CD1c-positive myeloid dendritic cell (primary cell): ENCODE measurements at regions not wholly inside any gene's neighbourhood (a gene's known extent, or its start where the extent isn't known, plus 50 kb on each side); places are given as distances from the start of the nearest gene placed in this dataset.

Experiments
- DNase-seq: peaks from one replicate; pipeline ENCODE4 v3.0.0-alpha.2; 2016; ENCODE audit errors: extremely low spot score

DNA sequence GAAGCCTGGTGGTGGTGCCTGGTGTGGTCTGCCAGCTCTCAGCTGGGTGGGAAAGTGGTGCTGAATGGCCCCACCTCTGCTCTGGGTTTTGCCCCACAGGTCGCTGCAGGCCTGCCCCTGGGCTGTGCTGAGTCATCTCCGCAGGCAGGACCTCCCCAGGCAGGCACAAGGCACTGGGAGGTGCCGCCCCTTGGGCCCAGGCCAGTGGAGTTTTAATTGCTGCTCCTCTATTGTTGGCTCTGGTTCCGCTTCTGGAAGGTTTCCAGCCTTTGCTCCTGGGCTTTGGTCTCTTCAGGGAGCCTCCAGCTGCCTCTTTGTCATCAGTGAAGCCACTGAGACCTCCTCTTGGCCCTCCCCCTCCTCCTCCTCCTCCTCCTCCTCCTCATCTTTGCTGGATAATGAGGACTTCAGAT, 180.3 kb upstream of the GRB10 start:
- DNase-seq: no peak

DNA sequence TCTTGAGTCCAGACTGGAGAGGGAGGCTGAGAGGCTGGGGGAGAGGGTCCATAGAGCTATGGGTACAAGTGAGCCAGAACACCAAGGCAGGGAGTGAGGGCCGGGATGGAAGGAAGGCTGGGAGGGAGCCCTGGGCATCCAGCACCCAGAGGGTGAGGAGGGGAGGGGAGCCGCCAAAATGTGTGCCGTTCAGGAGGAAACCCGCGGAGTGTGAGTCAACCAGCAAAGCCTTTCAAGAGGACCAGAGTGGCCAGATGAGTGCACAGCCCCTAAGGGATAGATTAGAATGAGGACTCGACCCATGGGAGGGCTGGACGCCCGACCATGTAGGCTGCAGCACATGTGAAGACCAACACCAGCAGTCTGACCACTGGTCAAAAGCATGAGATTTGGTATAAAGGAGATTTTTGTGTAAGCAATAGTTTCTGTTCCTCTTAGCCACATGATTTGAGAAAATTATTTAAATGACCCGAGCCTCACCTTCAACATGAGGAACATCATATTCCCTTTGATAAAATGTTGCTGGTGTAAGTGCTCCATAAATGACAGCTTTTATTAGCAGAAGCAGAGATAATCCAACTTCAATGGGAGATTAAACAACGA, 179.7 kb upstream of the GRB10 start:
- DNase-seq: peak; percentile 19

DNA sequence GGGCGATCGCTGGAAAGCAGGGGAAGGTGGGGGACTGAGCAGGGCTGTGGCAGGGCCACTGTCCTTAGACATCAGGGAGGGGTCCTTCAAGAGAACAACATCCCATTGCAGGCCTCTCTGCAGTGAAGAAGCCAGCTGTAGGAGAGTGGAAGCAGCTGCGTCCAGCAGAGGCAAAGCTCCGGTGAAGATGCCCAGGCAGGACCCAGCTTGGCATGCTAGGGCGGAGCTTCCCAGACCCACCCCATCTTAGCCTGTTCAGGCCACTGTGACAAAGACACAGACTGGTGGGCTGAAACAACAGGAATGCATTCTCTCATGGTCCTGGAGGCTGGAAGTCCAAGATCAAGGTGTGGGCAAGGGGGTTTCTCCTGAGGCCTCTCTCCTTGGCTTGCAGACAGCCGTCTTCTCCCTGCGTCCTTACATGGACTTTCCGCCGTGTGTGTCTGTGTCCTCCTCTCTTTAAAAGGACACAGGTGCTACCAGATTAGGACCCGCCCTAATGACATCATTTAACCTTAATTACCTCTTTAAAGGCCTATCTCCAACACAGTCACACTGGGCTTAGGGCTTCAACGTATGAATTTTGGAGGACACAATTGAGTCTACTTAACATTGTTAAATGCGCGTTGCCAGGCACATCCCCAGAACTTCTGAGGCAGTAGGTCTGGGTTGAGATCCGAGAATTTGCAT, 178.1 kb upstream of the GRB10 start:
- DNase-seq: no peak

DNA sequence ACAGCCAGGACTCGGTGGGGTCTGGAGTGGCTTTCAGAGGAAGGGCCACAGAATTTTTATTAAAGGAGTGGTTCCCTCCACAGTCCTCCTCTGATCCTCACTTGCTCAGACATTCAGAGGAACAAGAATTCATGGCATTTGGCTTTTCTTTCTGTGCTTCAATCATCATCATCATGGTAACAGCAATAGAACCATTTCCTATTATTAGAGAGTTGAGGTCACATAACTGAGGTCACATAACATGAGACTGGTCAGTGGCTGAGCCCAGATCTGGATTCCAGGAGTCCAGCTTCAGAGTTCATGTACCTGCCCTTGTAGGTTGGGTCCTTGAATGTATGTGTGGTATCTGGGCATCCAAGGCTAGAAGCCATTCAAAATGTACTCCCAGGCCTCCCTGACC, 177.3 kb upstream of the GRB10 start:
- no peak for DNase-seq

DNA sequence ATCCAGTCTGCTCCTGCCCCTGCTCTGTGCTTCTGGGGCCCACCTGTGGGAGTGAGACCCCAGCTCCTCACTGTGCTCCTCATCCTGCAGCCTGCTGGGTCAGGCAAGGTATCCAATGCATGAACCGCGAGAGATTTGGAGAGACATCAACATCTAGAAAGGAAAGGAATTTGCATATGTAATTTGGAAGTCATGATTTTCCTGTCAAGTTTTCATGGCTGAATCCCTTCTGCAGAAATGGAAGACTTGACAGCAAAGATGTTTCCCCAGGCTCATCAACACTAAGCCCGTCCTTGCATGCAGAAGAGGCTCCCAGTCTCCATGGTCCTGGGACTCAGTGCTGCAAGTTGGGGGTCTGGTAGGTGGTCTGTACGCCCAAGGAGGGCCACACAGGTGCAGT, 176.9 kb upstream of the GRB10 start:
- DNase-seq: no peak

- DNase-seq: no peak
Measured at GRCh38 chr7:50957855-50958254, 175.2 kb upstream of the GRB10 start.

DNA sequence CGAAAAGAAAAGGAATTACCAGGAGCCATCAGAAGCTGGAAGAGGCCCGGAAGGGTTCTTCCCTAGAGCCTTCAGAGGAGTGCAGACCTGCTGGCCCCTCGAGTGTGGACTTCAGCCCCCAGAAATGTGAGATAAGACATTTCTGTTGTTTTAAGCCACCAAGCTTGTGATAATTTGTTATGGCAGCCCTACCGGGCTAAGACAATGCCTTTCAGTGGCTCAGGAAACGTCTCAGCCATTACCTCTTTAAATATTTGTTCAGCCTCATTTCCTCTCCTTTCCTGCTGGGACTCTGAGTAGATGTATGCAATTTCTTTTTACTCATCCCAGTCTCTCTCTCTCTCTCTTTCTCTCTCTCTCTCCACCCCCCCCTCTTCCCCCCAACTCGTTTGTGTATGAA, 174.7 kb upstream of the GRB10 start:
- DNase-seq: no peak

- no peak for DNase-seq
Measured at GRCh38 chr7:50956522-50957155, 173.9 kb upstream of the GRB10 start.

- no peak for DNase-seq
Measured at GRCh38 chr7:50954716-50955115, 172.0 kb upstream of the GRB10 start.

DNA sequence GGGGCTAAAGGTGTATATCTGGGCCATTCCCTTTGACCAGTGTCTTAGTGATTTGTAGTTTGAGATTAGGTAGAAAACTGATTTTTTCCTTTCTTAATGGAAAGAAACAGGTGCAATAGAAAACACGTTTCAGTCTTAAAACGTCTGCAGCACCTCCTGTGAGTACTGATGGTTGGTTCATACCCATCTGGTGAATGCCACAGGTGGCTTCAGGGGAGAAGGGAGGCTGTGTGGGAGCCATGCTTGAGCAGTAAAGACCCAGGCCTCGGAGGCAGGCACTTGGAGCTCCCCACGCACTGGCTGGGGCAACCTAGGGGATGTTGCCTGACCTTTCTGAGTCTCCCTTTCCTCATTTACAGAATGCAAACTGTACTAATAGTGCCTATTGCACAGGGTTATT, 171.5 kb upstream of the GRB10 start:
- no peak for DNase-seq

DNA sequence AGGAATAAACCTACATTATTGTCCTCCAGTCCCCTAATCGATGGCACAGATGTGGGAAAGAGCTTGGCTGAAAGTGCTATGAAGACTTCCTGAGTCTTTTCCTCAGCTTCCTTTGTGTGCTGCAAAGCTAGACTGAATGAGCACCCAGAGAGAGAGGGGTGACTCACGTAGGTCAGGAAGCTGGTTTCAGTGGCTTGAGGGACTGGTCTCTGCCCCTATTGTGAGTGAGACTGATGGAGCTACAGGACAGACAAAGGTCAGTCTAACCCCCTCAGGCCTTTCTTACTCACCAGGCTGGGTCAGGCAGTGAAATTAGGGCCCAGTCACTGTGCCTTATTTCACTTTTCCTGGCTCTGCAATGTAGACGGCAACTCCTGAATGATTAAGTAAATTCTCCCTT, 171.1 kb upstream of the GRB10 start:
- no peak for DNase-seq

- no peak for DNase-seq
Measured at GRCh38 chr7:50953303-50953702, 170.6 kb upstream of the GRB10 start.

- no peak for DNase-seq
Measured at GRCh38 chr7:50952544-50952943, 169.8 kb upstream of the GRB10 start.

- DNase-seq: no peak
Measured at GRCh38 chr7:50952120-50952519, 169.4 kb upstream of the GRB10 start.

GRCh38 chr7:50943482-50943881, 160.8 kb upstream of the GRB10 start:
- no peak for DNase-seq

DNA sequence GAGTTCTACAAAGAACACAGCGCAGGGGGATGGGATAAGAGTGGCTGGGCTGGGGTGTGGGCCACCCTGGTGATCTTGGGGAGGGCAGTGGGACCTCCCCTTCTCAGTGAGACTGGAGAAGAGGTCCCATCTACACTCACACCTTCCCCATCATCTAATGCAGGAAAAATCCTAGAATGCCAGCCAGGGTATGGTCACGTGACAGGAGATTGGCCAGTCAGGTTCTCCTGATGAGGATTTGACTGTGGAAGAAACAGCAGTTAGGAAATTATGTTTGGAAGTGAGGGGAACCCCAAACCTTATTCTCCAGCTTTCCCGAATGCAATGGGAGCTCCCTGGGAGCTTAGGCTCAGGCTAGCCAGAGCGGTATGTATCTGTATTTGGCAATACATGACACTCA, 158.8 kb upstream of the GRB10 start:
- DNase-seq: no peak

DNA sequence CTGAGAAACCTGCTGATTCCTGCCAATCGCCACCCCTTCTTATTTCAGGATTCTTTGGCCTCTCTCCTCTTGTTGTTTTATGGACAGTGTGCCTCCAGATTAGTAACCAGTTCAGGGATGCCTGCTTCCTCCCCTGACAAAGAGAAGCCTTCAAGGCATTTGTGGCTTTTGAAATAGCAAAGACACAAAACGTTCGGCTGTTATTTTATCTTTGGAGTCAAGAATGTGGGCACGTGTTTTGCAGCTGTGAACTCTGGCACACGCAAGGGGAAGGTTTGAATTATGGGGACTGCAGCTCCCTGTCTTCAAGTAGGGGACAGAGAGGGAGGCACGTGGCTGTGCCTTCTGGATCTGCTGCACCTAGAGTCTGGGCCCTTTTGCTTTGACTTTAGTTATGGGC, 157.9 kb upstream of the GRB10 start:
- DNase-seq: no peak

- no peak for DNase-seq
Measured at GRCh38 chr7:50939021-50939420, 156.3 kb upstream of the GRB10 start.

- DNase-seq: no peak
Measured at GRCh38 chr7:50937727-50938126, 155.0 kb upstream of the GRB10 start.

DNA sequence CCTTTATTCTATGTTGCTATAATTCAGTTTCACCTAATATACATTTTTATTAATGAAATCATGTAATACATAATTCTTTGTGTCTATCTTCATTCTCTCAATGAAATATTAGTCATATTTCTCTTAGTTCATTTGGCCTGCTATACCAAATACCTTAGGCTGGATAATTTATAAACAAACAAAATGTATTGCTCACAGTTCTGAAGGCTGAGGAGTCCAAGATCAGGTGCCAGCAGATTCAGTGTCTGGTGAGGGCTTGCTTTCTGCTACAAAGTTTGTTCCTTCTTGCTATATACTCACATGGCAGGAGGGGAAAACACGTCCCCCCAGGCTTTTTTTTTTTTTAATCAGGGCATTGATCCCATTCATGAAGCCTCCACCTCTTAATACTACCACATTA, 143.4 kb upstream of the GRB10 start:
- no peak for DNase-seq

DNA sequence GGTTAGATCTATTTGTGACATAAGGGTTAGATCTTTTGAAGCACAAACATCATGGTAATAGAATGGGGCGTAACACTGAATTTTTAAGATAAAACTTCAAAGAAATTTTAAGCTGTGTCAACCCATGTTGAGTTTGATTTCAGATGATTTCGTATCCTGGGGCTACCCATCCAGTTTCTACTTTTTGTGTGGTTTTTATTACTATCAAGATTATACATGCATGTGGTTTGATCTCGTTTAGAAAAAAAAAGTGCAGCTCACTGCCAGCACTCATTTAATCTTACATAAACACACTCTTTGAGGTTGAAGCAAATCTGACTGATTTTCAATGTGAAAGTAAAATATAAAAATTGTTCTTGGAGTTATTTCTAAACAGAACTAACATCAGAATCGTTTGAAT, 140.8 kb upstream of the GRB10 start:
- no peak for DNase-seq

DNA sequence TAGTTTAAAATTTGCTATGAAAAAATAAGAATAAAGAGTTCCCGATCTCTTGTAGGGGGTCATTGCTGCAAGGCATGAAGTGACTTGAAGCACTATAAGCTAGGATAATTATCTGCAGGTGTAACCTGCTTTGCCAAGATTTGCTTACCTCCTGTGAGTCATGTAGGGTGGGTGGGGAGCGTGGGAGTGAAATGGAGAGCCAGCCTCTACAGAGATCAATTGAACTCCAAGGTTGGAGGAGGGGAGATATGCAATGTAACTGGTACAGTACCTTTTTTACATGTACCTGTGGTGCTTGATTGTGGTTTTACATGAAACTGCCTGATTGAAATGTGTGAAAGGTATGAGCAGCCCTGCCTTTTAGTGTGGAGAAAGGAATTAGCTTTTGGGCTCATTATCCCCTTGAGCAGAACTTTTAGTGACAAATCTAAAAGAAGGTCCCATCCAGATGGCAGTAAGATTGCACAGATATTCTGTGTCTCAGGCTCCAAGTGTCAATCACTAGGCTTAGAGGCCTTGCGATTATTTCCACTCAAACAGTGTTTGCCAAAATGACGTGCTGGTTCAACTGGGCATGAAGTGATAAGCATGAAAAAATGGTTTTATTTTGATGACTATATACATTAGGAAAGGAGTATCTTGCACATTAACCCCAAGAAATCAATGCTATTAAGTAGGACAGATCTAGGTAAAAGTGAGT, 138.6 kb upstream of the GRB10 start:
- DNase-seq: no peak
